WTC11 (cell line): ENCODE measurements at regions not wholly inside any gene's neighbourhood (a gene's known extent, or its start where the extent isn't known, plus 50 kb on each side); places are given as distances from the start of the nearest gene placed in this dataset.

ENCODE experiments used
- FOXP1 ChIP-seq: sonication (generic); formaldehyde crosslinking; IDR thresholded peaks from 2 replicates; pipeline ENCODE4 v1.8.0; 2022; ENCODE audit warnings: missing genetic modification reagents, mild to moderate bottlenecking, moderate library complexity, borderline replicate concordance
- TF ChIP-seq, protein P1 (sequence below): fragments of 200-600 bp; IDR thresholded peaks from 2 replicates; pipeline ENCODE4 v1.8.0; 2022; ENCODE audit warnings: antibody characterized with exemption
- TF ChIP-seq, protein P2 (sequence below): sonication (generic); formaldehyde crosslinking; IDR thresholded peaks from 2 replicates; pipeline ENCODE4 v1.8.0; 2022; ENCODE audit warnings: mild to moderate bottlenecking, missing genetic modification reagents

DNA sequence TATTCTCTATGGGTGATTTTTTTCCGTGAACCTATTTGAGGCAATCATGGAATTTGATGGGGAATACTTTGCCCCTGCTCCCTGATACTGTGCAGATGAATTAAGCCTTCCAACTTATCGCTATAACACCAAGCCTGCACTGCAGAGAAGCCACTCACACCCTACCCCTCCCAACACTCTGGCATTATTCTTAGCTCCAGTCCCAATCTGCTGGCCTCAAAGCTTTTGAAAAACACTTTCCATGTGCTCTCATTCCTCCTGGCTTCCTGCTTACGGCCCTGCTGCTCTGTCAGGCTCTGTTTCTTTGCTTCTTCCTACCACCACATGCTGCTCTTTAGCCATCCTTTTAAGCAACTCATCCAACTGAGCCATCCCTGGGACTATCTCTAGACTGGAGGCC lies 327.8 kb upstream of the SLCO3A1 start:
- TF ChIP-seq FOXP1 (CRISPR knock-in tag): no peak
- TF ChIP-seq, protein P1, sequence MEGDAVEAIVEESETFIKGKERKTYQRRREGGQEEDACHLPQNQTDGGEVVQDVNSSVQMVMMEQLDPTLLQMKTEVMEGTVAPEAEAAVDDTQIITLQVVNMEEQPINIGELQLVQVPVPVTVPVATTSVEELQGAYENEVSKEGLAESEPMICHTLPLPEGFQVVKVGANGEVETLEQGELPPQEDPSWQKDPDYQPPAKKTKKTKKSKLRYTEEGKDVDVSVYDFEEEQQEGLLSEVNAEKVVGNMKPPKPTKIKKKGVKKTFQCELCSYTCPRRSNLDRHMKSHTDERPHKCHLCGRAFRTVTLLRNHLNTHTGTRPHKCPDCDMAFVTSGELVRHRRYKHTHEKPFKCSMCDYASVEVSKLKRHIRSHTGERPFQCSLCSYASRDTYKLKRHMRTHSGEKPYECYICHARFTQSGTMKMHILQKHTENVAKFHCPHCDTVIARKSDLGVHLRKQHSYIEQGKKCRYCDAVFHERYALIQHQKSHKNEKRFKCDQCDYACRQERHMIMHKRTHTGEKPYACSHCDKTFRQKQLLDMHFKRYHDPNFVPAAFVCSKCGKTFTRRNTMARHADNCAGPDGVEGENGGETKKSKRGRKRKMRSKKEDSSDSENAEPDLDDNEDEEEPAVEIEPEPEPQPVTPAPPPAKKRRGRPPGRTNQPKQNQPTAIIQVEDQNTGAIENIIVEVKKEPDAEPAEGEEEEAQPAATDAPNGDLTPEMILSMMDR: no peak
- TF ChIP-seq, protein P2, sequence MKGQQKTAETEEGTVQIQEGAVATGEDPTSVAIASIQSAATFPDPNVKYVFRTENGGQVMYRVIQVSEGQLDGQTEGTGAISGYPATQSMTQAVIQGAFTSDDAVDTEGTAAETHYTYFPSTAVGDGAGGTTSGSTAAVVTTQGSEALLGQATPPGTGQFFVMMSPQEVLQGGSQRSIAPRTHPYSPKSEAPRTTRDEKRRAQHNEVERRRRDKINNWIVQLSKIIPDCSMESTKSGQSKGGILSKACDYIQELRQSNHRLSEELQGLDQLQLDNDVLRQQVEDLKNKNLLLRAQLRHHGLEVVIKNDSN (CRISPR knock-in tag): no peak
